H9 (cell line): ENCODE measurements at regions not wholly inside any gene's neighbourhood (a gene's known extent, or its start where the extent isn't known, plus 50 kb on each side); places are given as distances from the start of the nearest gene placed in this dataset.

Experiments used
- DNase-seq: peaks from one replicate; pipeline ENCODE4 v3.0.0-alpha.2; 2017
- H2AFZ ChIP-seq: one replicate; pipeline ENCODE4 v1.6.1; 2013; ENCODE audit warnings: mild to moderate bottlenecking, low read length, control low read depth, moderate library complexity
- H2AK5ac ChIP-seq: 2 replicates; pipeline ENCODE4 v1.6.1; 2013; ENCODE audit warnings: low read length, control low read depth, mixed read lengths; ENCODE audit not compliant: insufficient read length
- H2BK120ac ChIP-seq: one replicate; pipeline ENCODE4 v1.6.1; 2013; ENCODE audit warnings: low read depth, mild to moderate bottlenecking, low read length, control low read depth, inconsistent platforms; ENCODE audit not compliant: poor library complexity, severe bottlenecking
- H2BK12ac ChIP-seq: 2 replicates; pipeline ENCODE4 v1.6.1; 2013; ENCODE audit warnings: low read length, control low read depth, mixed read lengths, low read depth; ENCODE audit not compliant: insufficient read length
- H2BK15ac ChIP-seq: 2 replicates; pipeline ENCODE4 v1.6.1; 2013; ENCODE audit warnings: low read depth, low read length, control low read depth
- H2BK20ac ChIP-seq: one replicate; pipeline ENCODE4 v1.6.1; 2013; ENCODE audit warnings: low read depth, mild to moderate bottlenecking, low read length, control low read depth, inconsistent platforms; ENCODE audit not compliant: poor library complexity, severe bottlenecking
- H2BK5ac ChIP-seq: 2 replicates; pipeline ENCODE4 v1.6.1; 2013; ENCODE audit warnings: low read length, control low read depth, mixed read lengths; ENCODE audit not compliant: insufficient read length
- H3K14ac ChIP-seq: 2 replicates; pipeline ENCODE4 v1.6.1; 2013; ENCODE audit warnings: low read length, control low read depth; ENCODE audit not compliant: insufficient read depth
- H3K18ac ChIP-seq: 2 replicates; pipeline ENCODE4 v1.6.1; 2013; ENCODE audit warnings: low read depth, mild to moderate bottlenecking, mixed read lengths, low read length, control low read depth; ENCODE audit not compliant: insufficient read length
- H3K23ac ChIP-seq: 2 replicates; pipeline ENCODE4 v1.6.1; 2013; ENCODE audit warnings: low read length, control low read depth, mixed read lengths, low read depth; ENCODE audit not compliant: insufficient read length
- H3K23me2 ChIP-seq: 2 replicates; pipeline ENCODE4 v1.6.1; 2013; ENCODE audit warnings: low read depth, mild to moderate bottlenecking, mixed read lengths, low read length, control low read depth; ENCODE audit not compliant: insufficient read length, poor library complexity, severe bottlenecking
- H3K27ac ChIP-seq: 2 replicates; pipeline ENCODE4 v1.5.1; 2013; ENCODE audit warnings: low read length, control low read depth, mixed read lengths, low read depth; ENCODE audit not compliant: insufficient read length
- H3K27me3 ChIP-seq: 2 replicates; pipeline ENCODE4 v1.6.1; 2013; ENCODE audit warnings: low read length, control low read depth, inconsistent platforms; ENCODE audit not compliant: insufficient read depth
- H3K4ac ChIP-seq: 2 replicates; pipeline ENCODE4 v1.6.1; 2013; ENCODE audit warnings: low read depth, mild to moderate bottlenecking, control low read depth, inconsistent platforms, low read length, moderate library complexity
- H3K4me1 ChIP-seq: 2 replicates; pipeline ENCODE4 v1.6.1; 2013; ENCODE audit warnings: low read length, control low read depth, inconsistent platforms; ENCODE audit not compliant: insufficient read depth
- H3K4me2 ChIP-seq: 2 replicates; pipeline ENCODE4 v1.6.1; 2013; ENCODE audit warnings: low read length, control low read depth, mixed read lengths; ENCODE audit not compliant: insufficient read length, insufficient read depth
- H3K56ac ChIP-seq: 2 replicates; pipeline ENCODE4 v1.6.1; 2013; ENCODE audit warnings: low read depth, mild to moderate bottlenecking, mixed read lengths, low read length, control low read depth; ENCODE audit not compliant: insufficient read length
- H3K79me1 ChIP-seq: 2 replicates; pipeline ENCODE4 v1.6.1; 2013; ENCODE audit warnings: low read depth, mild to moderate bottlenecking, moderate library complexity, low read length, control low read depth, inconsistent platforms; ENCODE audit not compliant: insufficient read depth, poor library complexity, severe bottlenecking
- H3K79me2 ChIP-seq: 2 replicates; pipeline ENCODE4 v1.6.1; 2013; ENCODE audit warnings: low read length, control low read depth, inconsistent platforms; ENCODE audit not compliant: insufficient read depth
- H3K9ac ChIP-seq: 2 replicates; pipeline ENCODE4 v1.6.1; 2013; ENCODE audit warnings: low read length, control low read depth, mixed read lengths; ENCODE audit not compliant: insufficient read length; ENCODE audit errors: extremely low read depth
- H3K9me3 ChIP-seq: one replicate; pipeline ENCODE4 v1.6.1; 2013; ENCODE audit warnings: low read depth, low read length, inconsistent platforms; ENCODE audit not compliant: control insufficient read depth
- H3T11ph ChIP-seq: one replicate; pipeline ENCODE4 v1.6.1; 2013; ENCODE audit warnings: mild to moderate bottlenecking, low read length, control low read depth, inconsistent platforms
- H4K20me1 ChIP-seq: one replicate; pipeline ENCODE4 v1.6.1; 2013; ENCODE audit not compliant: control insufficient read depth, insufficient read length, insufficient read depth
- H4K5ac ChIP-seq: 2 replicates; pipeline ENCODE4 v1.6.1; 2013; ENCODE audit warnings: low read depth, mild to moderate bottlenecking, mixed read lengths, low read length, control low read depth; ENCODE audit not compliant: insufficient read length
- H4K8ac ChIP-seq: replicated peaks from 2 replicates; pipeline ENCODE4 v1.6.1; 2013; ENCODE audit warnings: low read length, control low read depth, mixed read lengths, low read depth; ENCODE audit not compliant: insufficient read length
- H4K91ac ChIP-seq: 2 replicates; pipeline ENCODE4 v1.6.1; 2013; ENCODE audit warnings: low read depth, mild to moderate bottlenecking, moderate library complexity, mixed read lengths, low read length, control low read depth; ENCODE audit not compliant: insufficient read length
- H3K27ac Mint-ChIP-seq, 3 experiments: 2 replicates in 2 of 3; 3 replicates in 1 of 3; pipeline ENCODE4 v1.8.0; 2020 to 2021; ENCODE audit warnings: mixed read lengths in 3 of 3, mild to moderate bottlenecking in 1 of 3, moderate library complexity in 1 of 3
- H3K27me3 Mint-ChIP-seq: 2 replicates; pipeline ENCODE4 v1.8.0; 2021; ENCODE audit warnings: low read depth, mild to moderate bottlenecking, moderate library complexity, mixed read lengths
- H3K36me3 Mint-ChIP-seq, 3 experiments: 2 replicates in 2 of 3; 3 replicates in 1 of 3; pipeline ENCODE4 v1.8.0; 2020 to 2021; ENCODE audit warnings: low read depth in 3 of 3, mixed read lengths in 3 of 3; ENCODE audit not compliant: insufficient read depth in 1 of 3
- H3K4me1 Mint-ChIP-seq, 2 experiments: 2 replicates each; pipeline ENCODE4 v1.8.0; 2020; ENCODE audit warnings: mixed read lengths in 2 of 2
- H3K4me3 Mint-ChIP-seq, 2 experiments: 2 replicates in 1 of 2; 3 replicates in 1 of 2; pipeline ENCODE4 v1.8.0; 2020 to 2021; ENCODE audit warnings: mild to moderate bottlenecking in 2 of 2, mixed read lengths in 2 of 2, moderate library complexity in 1 of 2
- H3K9me3 Mint-ChIP-seq, 2 experiments: 2 replicates in 1 of 2; 3 replicates in 1 of 2; pipeline ENCODE4 v1.8.0; 2020; ENCODE audit warnings: mild to moderate bottlenecking in 2 of 2, mixed read lengths in 2 of 2, moderate library complexity in 1 of 2
- WGBS: extraction: QIAGEN DNeasy Blood & Tissue Kit; methylation state at CpG from one replicate; pipeline ENCODE4 v1.1.7; 2013; ENCODE audit warnings: missing lambda C conversion rate, low lambda C conversion rate, mixed read lengths; ENCODE audit not compliant: insufficient read length; ENCODE audit errors: extremely low coverage; 5-methylcytosine and 5-hydroxymethylcytosine counted together
- TF ChIP-seq, protein P1 (sequence below): fragments of 200-600 bp; sonication (generic); conservative IDR thresholded peaks from 3 replicates; pipeline ENCODE4 v1.8.0; 2021; ENCODE audit warnings: antibody characterized with exemption, mild to moderate bottlenecking

- Histone ChIP-seq H2BK5ac (no peak overlapping the region), H3K4me1 (no peaks in the 10 kb centered on the region), H4K91ac (no peak overlapping the region), H3T11ph (no peak overlapping the region), H2AK5ac (no peak overlapping the region), H2BK12ac (no peak overlapping the region), H3K27ac (no peak overlapping the region), H3K27me3 (no peaks in the 10 kb centered on the region), H3K79me2 (no peaks in the 10 kb centered on the region), H3K56ac (no peak overlapping the region), H2BK120ac (no peak overlapping the region), H2BK20ac (no peak overlapping the region), H3K18ac (no peak overlapping the region), H3K23ac (no peak overlapping the region), H3K4me2 (no peak overlapping the region), H4K5ac (no peak overlapping the region), H2AFZ (no peak overlapping the region), H4K20me1 (no peaks in the 10 kb centered on the region), H3K79me1 (no peaks in the 10 kb centered on the region), H3K4ac (no peak overlapping the region), H3K23me2 (no peaks in the 10 kb centered on the region), H2BK15ac (no peak overlapping the region), H3K14ac (no peak overlapping the region), H3K9me3 (no peaks in the 10 kb centered on the region), H3K9ac (no peak overlapping the region), H4K8ac (no peak overlapping the region)
- H3K9me3 Mint-ChIP-seq: peaks cover 0 to 4% of the 10 kb centered on the region in 2 experiments; a peak in 3 of 5 replicates
- H3K4me1 Mint-ChIP-seq: no peaks in the 10 kb centered on the region
- no peak overlapping the region for H3K4me3 Mint-ChIP-seq
- TF ChIP-seq, protein P1, sequence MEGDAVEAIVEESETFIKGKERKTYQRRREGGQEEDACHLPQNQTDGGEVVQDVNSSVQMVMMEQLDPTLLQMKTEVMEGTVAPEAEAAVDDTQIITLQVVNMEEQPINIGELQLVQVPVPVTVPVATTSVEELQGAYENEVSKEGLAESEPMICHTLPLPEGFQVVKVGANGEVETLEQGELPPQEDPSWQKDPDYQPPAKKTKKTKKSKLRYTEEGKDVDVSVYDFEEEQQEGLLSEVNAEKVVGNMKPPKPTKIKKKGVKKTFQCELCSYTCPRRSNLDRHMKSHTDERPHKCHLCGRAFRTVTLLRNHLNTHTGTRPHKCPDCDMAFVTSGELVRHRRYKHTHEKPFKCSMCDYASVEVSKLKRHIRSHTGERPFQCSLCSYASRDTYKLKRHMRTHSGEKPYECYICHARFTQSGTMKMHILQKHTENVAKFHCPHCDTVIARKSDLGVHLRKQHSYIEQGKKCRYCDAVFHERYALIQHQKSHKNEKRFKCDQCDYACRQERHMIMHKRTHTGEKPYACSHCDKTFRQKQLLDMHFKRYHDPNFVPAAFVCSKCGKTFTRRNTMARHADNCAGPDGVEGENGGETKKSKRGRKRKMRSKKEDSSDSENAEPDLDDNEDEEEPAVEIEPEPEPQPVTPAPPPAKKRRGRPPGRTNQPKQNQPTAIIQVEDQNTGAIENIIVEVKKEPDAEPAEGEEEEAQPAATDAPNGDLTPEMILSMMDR: no peak
- no peaks in the 10 kb centered on the region for H3K27me3 Mint-ChIP-seq
- no peaks in the 10 kb centered on the region for H3K36me3 Mint-ChIP-seq
- no peak overlapping the region for H3K27ac Mint-ChIP-seq
- no peak for DNase-seq
- no CpG with 5 or more reads among the region's 2 CpGs for WGBS
Observed at GRCh38 chr2:82694431-82694830, 1764.6 kb downstream of the SUCLG1 start.
